HFFc6 (cell line): ENCODE measurements at regions not wholly inside any gene's neighbourhood (a gene's known extent, or its start where the extent isn't known, plus 50 kb on each side); places are given as distances from the start of the nearest gene placed in this dataset.

Experiments
- DNase-seq: peaks from one replicate; pipeline ENCODE4 v3.0.0-alpha.2; 2018
- H3K27ac Mint-ChIP-seq: 2 replicates; pipeline ENCODE4 v1.8.0; 2020; ENCODE audit warnings: mild to moderate bottlenecking, mixed read lengths
- H3K27me3 Mint-ChIP-seq: 2 replicates; pipeline ENCODE4 v1.8.0; 2021; ENCODE audit warnings: mild to moderate bottlenecking, moderate library complexity, mixed read lengths; ENCODE audit not compliant: insufficient read depth
- H3K36me3 Mint-ChIP-seq: 2 replicates; pipeline ENCODE4 v1.8.0; 2021; ENCODE audit warnings: low read depth, mixed read lengths
- H3K4me1 Mint-ChIP-seq: 2 replicates; pipeline ENCODE4 v1.8.0; 2020; ENCODE audit warnings: low read depth, mixed read lengths
- H3K4me3 Mint-ChIP-seq: 2 replicates; pipeline ENCODE4 v1.8.0; 2020; ENCODE audit warnings: mild to moderate bottlenecking, moderate library complexity, mixed read lengths
- H3K9me3 Mint-ChIP-seq: 2 replicates; pipeline ENCODE4 v1.8.0; 2020; ENCODE audit warnings: mild to moderate bottlenecking, mixed read lengths
- CTCF ChIP-seq: fragments of 200-600 bp; sonication (generic); IDR thresholded peaks from 2 replicates; pipeline ENCODE4 v1.5.0; 2021; ENCODE audit warnings: antibody characterized with exemption, mild to moderate bottlenecking

GRCh38 chr20:60070791-60071190 lies 112.6 kb downstream of the CDH26 start:
- H3K4me1 Mint-ChIP-seq = peaks cover 7% of the 10 kb centered on the region; the same call in 1 of the 2 replicates
- TF ChIP-seq CTCF = no peak
- peaks cover 29% of the 10 kb centered on the region for H3K27me3 Mint-ChIP-seq
- H3K27ac Mint-ChIP-seq = no peak overlapping the region
- H3K9me3 Mint-ChIP-seq = no peaks in the 10 kb centered on the region; the same call in 1 of the 2 replicates
- H3K36me3 Mint-ChIP-seq = peaks cover 7% of the 10 kb centered on the region
- no peak for DNase-seq
- no peak overlapping the region for H3K4me3 Mint-ChIP-seq

- Mint-ChIP-seq H3K27ac (no peak overlapping the region), H3K36me3 (no peaks in the 10 kb centered on the region), H3K27me3 (peaks cover 33% of the 10 kb centered on the region), H3K4me3 (no peak overlapping the region), H3K9me3 (no peaks in the 10 kb centered on the region), H3K4me1 (peaks cover 7% of the 10 kb centered on the region; the same call in 1 of the 2 replicates)
- TF ChIP-seq CTCF = no peak
- no peak for DNase-seq
Measured at GRCh38 chr20:60071965-60072364, 113.7 kb downstream of the CDH26 start.

GRCh38 chr20:60073086-60073485 lies 114.9 kb downstream of the CDH26 start:
- Mint-ChIP-seq H3K27ac (no peak overlapping the region), H3K27me3 (peaks cover 26% of the 10 kb centered on the region), H3K4me3 (no peak overlapping the region)

GRCh38 chr20:60073504-60073903 lies 115.3 kb downstream of the CDH26 start:
- Mint-ChIP-seq H3K27me3 (peaks cover 24% of the 10 kb centered on the region), H3K36me3 (no peaks in the 10 kb centered on the region), H3K27ac (no peak overlapping the region), H3K4me3 (no peak overlapping the region), H3K4me1 (peaks cover 10% of the 10 kb centered on the region; the same call in 1 of the 2 replicates), H3K9me3 (no peaks in the 10 kb centered on the region)
- TF ChIP-seq CTCF = no peak
- no peak for DNase-seq

More at GRCh38 chr20:60073086-60073485, 114.9 kb downstream of the CDH26 start:
- DNase-seq = no peak
- Mint-ChIP-seq H3K4me1 (peaks cover 7% of the 10 kb centered on the region; the same call in 1 of the 2 replicates), H3K9me3 (no peaks in the 10 kb centered on the region), H3K36me3 (no peaks in the 10 kb centered on the region)
- no peak for TF ChIP-seq CTCF

- TF ChIP-seq CTCF = no peak
- Mint-ChIP-seq H3K36me3 (no peaks in the 10 kb centered on the region), H3K4me1 (peaks cover 14% of the 10 kb centered on the region; the same call in 1 of the 2 replicates), H3K9me3 (no peaks in the 10 kb centered on the region), H3K27me3 (peaks cover 17% of the 10 kb centered on the region), H3K27ac (no peak overlapping the region), H3K4me3 (no peak overlapping the region)
- DNase-seq = no peak
Measured at GRCh38 chr20:60074276-60074675, 116.1 kb downstream of the CDH26 start.
